GM12878 (cell line): ENCODE measurements at regions not wholly inside any gene's neighbourhood (a gene's known extent, or its start where the extent isn't known, plus 50 kb on each side); places are given as distances from the start of the nearest gene placed in this dataset.

Experiments used
- ATAC-seq: fragments of 200-7000 bp; cut with Tn5 transposase; 3 replicates; pipeline ENCODE4 v1.9.1; 2020; ENCODE audit warnings: mild to moderate bottlenecking, moderate library complexity
- BruUV-seq: library from RNA; stranded (reverse); fragments of 400-500 nt; replicated peaks from 2 replicates; lab custom pipeline; 2021; lab: Mats Ljungman, UMichigan
- CTCF ChIA-PET: fragments of 300-600 bp; sonication (Branson Sonifier 250); formaldehyde crosslinking; extraction: SDS; loops from one replicate; lab custom pipeline; 2021; ENCODE audit warnings: inconsistent platforms; lab: Yijun Ruan, JAX
- POLR2A ChIA-PET: fragments of 350-600 bp; formaldehyde crosslinking; extraction: SDS; loops from one replicate; lab custom pipeline; 2021; ENCODE audit warnings: inconsistent platforms; lab: Charles Lee
- RAD21 ChIA-PET: fragments of 300-600 bp; sonication (Branson Sonifier 250); formaldehyde crosslinking; loops from one replicate; lab custom pipeline; 2023; ENCODE audit warnings: antibody characterized with exemption; ENCODE audit not compliant: unreplicated experiment; lab: Charles Lee
- SMC1A ChIA-PET: fragments of 300-600 bp; sonication (Branson Sonifier 250); formaldehyde crosslinking; loops from one replicate; lab custom pipeline; 2023; ENCODE audit not compliant: unreplicated experiment, uncharacterized antibody; lab: Charles Lee
- DNase-seq: peaks from one replicate; pipeline ENCODE4 v3.0.0-alpha.2; 2011; ENCODE audit warnings: low read depth, low spot score
- FAIRE-seq: peaks from 3 replicates; lab custom pipeline; 2011; peaks lifted over from hg19 to GRCh38; lab: Jason Lieb, UNC
- H2AFZ ChIP-seq: 2 replicates; pipeline ENCODE4 v1.6.0; 2011; ENCODE audit warnings: low read depth, low read length, control low read depth; ENCODE audit not compliant: control insufficient read depth
- H3K27ac ChIP-seq: 2 replicates; pipeline ENCODE4 v1.5.1; 2011; ENCODE audit warnings: control low read depth; ENCODE audit not compliant: control insufficient read depth, insufficient read depth
- H3K27me3 ChIP-seq, 2 experiments: replicated peaks in 1 of 2; 2 replicates each; pipeline versions ENCODE4 v1.6.0 to v1.6.1; 2011; ENCODE audit warnings: low read length in 1 of 2; ENCODE audit not compliant: control insufficient read depth in 2 of 2, insufficient read depth in 2 of 2
- H3K36me3 ChIP-seq, 2 experiments: 2 replicates each; pipeline ENCODE4 v1.5.1; 2011; ENCODE audit warnings: low read length in 1 of 2; ENCODE audit not compliant: control insufficient read depth in 2 of 2, insufficient read depth in 2 of 2
- H3K4me1 ChIP-seq: 2 replicates; pipeline ENCODE4 v1.6.1; 2011; ENCODE audit warnings: mild to moderate bottlenecking, low read length, moderate library complexity, mixed read lengths; ENCODE audit not compliant: control insufficient read depth, insufficient read depth
- H3K4me2 ChIP-seq: 2 replicates; pipeline ENCODE4 v1.6.0; 2011; ENCODE audit warnings: control low read depth; ENCODE audit not compliant: control insufficient read depth, insufficient read depth
- H3K4me3 ChIP-seq: fragments of 200-600 bp; sonication (generic); 2 replicates; pipeline ENCODE4 v1.5.1; 2016
- H3K79me2 ChIP-seq: 2 replicates; pipeline ENCODE4 v1.6.0; 2011; ENCODE audit warnings: low read length; ENCODE audit not compliant: control insufficient read depth, insufficient read depth
- H3K9ac ChIP-seq: 2 replicates; pipeline ENCODE4 v1.8.0; 2011; ENCODE audit warnings: low read length, control low read depth, mixed read lengths; ENCODE audit not compliant: control insufficient read depth, insufficient read depth
- H3K9me3 ChIP-seq: replicated peaks from 3 replicates; pipeline ENCODE4 v1.5.1; 2011; ENCODE audit warnings: mild to moderate bottlenecking, low read length; ENCODE audit not compliant: control insufficient read depth, insufficient read depth
- H4K20me1 ChIP-seq: 2 replicates; pipeline ENCODE4 v1.6.0; 2011; ENCODE audit not compliant: control insufficient read depth, insufficient read depth
- CBX3 ChIP-seq: fragments of 200-600 bp; sonication (generic); IDR thresholded peaks from 2 replicates; pipeline ENCODE4 v1.6.1; 2016; ENCODE audit warnings: low read depth, borderline replicate concordance
- CBX5 ChIP-seq: sonication (generic); IDR thresholded peaks from 2 replicates; pipeline ENCODE4 v1.6.1; 2016; ENCODE audit warnings: low read depth, moderate library complexity, mild to moderate bottlenecking, inconsistent platforms
- CEBPB ChIP-seq, 2 experiments: fragments of 150-350 bp in 1 of 2; IDR thresholded peaks; 2 replicates each; pipeline ENCODE4 v1.6.1; 2012 to 2014; ENCODE audit warnings: low read depth in 2 of 2, low read length in 2 of 2, borderline replicate concordance in 1 of 2, inconsistent platforms in 1 of 2
- DPF2 ChIP-seq: fragments of 450-650 bp; IDR thresholded peaks from 2 replicates; pipeline ENCODE4 v1.6.1; 2017; ENCODE audit warnings: mild to moderate bottlenecking
- GABPA ChIP-seq: IDR thresholded peaks from 2 replicates; pipeline ENCODE4 v1.6.1; 2014; ENCODE audit warnings: antibody characterized with exemption, low read depth, mild to moderate bottlenecking, inconsistent platforms
- IKZF1 ChIP-seq: fragments of 450-650 bp; conservative IDR thresholded peaks from 2 replicates; pipeline ENCODE4 v1.6.1; 2017; ENCODE audit warnings: antibody characterized with exemption, mild to moderate bottlenecking
- KAT2A ChIP-seq: conservative IDR thresholded peaks from 2 replicates; pipeline ENCODE4 v1.6.1; 2011; ENCODE audit warnings: low read depth, low read length; ENCODE audit not compliant: control insufficient read depth
- MEF2A ChIP-seq: IDR thresholded peaks from 2 replicates; pipeline ENCODE4 v1.6.1; 2011; ENCODE audit warnings: low read depth, mild to moderate bottlenecking, low read length, moderate library complexity; ENCODE audit not compliant: insufficient read depth
- MXI1 ChIP-seq: fragments of 150-350 bp; IDR thresholded peaks from 2 replicates; pipeline ENCODE4 v1.6.1; 2011; ENCODE audit warnings: low read depth, mild to moderate bottlenecking, inconsistent platforms, low read length, improper control_type of control experiment
- RAD21 ChIP-seq: IDR thresholded peaks from 2 replicates; pipeline ENCODE4 v1.6.1; 2011; ENCODE audit warnings: mild to moderate bottlenecking, low read depth, low read length, moderate library complexity; ENCODE audit not compliant: insufficient read depth
- SREBF2 ChIP-seq: IDR thresholded peaks from 2 replicates; pipeline ENCODE4 v1.6.1; 2012; ENCODE audit warnings: mild to moderate bottlenecking, low read length
- ZSCAN29 ChIP-seq: fragments of 450-650 bp; IDR thresholded peaks from 2 replicates; pipeline ENCODE4 v1.6.1; 2017; ENCODE audit warnings: mild to moderate bottlenecking, moderate library complexity
- WGBS: methylation state at CpG from one replicate; pipeline ENCODE4 v1.1.6; 2016; ENCODE audit warnings: low lambda C conversion rate; ENCODE audit not compliant: insufficient replicate concordance, insufficient coverage; ENCODE audit errors: missing lambda C conversion rate; 5-methylcytosine and 5-hydroxymethylcytosine counted together
- in situ Hi-C: fragments of 300-500 bp; cut with MboI; formaldehyde crosslinking; loops from 9 replicates; pipeline ENCODE4 v1.14.3; 2018; ENCODE audit warnings: mixed read lengths
- intact Hi-C: fragments of 100-400 bp; cut with micrococcal nuclease; formaldehyde crosslinking; loops from one replicate; pipeline ENCODE4 v1.14.2; 2022; ENCODE audit not compliant: unreplicated experiment
- TF ChIP-seq, protein P1 (sequence below): fragments of 450-650 bp; IDR thresholded peaks from 2 replicates; pipeline ENCODE4 v1.6.1; 2016; ENCODE audit warnings: mild to moderate bottlenecking
- TF ChIP-seq, protein P2 (sequence below): IDR thresholded peaks from 2 replicates; pipeline ENCODE4 v1.6.1; 2012; ENCODE audit warnings: low read length, inconsistent platforms
- TF ChIP-seq, protein P3 (sequence below), 3 experiments: IDR thresholded peaks in 2 of 3; conservative IDR thresholded peaks in 1 of 3; 2 replicates each; pipeline ENCODE4 v1.5.1; 2011; ENCODE audit warnings: low read depth in 3 of 3, low read length in 3 of 3, mild to moderate bottlenecking in 3 of 3, control low read depth in 2 of 3, moderate library complexity in 2 of 3, inconsistent platforms in 1 of 3, mixed read lengths in 1 of 3; ENCODE audit not compliant: control insufficient read depth in 2 of 3, insufficient read depth in 1 of 3; ENCODE audit errors: extremely low read depth in 1 of 3

DNA sequence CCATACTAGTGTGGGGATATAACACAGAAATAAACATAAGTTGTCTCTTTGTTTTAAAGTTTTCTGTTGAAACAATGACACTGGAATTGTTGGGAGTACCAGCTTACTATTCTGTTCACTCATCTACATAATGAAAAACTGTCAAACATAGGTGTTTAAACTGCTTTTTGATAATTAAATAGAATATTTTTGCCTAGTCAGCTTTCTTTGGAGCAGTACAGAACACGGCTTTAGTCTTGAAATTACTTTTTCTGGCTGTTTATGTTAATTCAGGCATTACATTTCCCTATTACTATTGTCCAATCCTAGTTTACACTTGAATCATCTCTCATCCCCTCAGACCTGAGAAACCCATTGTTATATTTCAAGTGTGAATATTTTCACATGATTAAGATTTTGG lies 73.0 kb downstream of the FAM47B start:
- Histone ChIP-seq H3K4me3 (no peak overlapping the region), H3K4me2 (no peak overlapping the region), H2AFZ (no peak overlapping the region), H3K27ac (no peak overlapping the region), H3K27me3 (no peaks in the 10 kb centered on the region), H3K36me3 (no peaks in the 10 kb centered on the region), H3K9ac (no peak overlapping the region), H3K79me2 (no peaks in the 10 kb centered on the region), H3K9me3 (no peaks in the 10 kb centered on the region), H4K20me1 (no peaks in the 10 kb centered on the region), H3K4me1 (no peaks in the 10 kb centered on the region)
- TF ChIP-seq CBX5 (no peak), ZSCAN29 (no peak), RAD21 (no peak), SREBF2 (no peak), DPF2 (no peak), CBX3 (no peak), GABPA (no peak), MEF2A (no peak), CEBPB (IDR thresholded peaks at IDR 0.05; ENCODE audit: borderline replicate concordance in 1 of 2, low read depth in 2 of 2, low read length in 2 of 2) (no peak), KAT2A (no peak), MXI1 (no peak), IKZF1 (no peak)
- TF ChIP-seq, protein P1, sequence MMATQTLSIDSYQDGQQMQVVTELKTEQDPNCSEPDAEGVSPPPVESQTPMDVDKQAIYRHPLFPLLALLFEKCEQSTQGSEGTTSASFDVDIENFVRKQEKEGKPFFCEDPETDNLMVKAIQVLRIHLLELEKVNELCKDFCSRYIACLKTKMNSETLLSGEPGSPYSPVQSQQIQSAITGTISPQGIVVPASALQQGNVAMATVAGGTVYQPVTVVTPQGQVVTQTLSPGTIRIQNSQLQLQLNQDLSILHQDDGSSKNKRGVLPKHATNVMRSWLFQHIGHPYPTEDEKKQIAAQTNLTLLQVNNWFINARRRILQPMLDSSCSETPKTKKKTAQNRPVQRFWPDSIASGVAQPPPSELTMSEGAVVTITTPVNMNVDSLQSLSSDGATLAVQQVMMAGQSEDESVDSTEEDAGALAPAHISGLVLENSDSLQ, result no peak
- TF ChIP-seq, protein P2, sequence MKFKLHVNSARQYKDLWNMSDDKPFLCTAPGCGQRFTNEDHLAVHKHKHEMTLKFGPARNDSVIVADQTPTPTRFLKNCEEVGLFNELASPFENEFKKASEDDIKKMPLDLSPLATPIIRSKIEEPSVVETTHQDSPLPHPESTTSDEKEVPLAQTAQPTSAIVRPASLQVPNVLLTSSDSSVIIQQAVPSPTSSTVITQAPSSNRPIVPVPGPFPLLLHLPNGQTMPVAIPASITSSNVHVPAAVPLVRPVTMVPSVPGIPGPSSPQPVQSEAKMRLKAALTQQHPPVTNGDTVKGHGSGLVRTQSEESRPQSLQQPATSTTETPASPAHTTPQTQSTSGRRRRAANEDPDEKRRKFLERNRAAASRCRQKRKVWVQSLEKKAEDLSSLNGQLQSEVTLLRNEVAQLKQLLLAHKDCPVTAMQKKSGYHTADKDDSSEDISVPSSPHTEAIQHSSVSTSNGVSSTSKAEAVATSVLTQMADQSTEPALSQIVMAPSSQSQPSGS, result no peak
- TF ChIP-seq, protein P3, sequence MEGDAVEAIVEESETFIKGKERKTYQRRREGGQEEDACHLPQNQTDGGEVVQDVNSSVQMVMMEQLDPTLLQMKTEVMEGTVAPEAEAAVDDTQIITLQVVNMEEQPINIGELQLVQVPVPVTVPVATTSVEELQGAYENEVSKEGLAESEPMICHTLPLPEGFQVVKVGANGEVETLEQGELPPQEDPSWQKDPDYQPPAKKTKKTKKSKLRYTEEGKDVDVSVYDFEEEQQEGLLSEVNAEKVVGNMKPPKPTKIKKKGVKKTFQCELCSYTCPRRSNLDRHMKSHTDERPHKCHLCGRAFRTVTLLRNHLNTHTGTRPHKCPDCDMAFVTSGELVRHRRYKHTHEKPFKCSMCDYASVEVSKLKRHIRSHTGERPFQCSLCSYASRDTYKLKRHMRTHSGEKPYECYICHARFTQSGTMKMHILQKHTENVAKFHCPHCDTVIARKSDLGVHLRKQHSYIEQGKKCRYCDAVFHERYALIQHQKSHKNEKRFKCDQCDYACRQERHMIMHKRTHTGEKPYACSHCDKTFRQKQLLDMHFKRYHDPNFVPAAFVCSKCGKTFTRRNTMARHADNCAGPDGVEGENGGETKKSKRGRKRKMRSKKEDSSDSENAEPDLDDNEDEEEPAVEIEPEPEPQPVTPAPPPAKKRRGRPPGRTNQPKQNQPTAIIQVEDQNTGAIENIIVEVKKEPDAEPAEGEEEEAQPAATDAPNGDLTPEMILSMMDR (IDR thresholded peaks at IDR 0.05 in 2 of 3, conservative IDR thresholded peaks at IDR 0.05 in 1 of 3; ENCODE audit: control insufficient read depth in 2 of 3, extremely low read depth in 1 of 3, insufficient read depth in 1 of 3, low read depth in 3 of 3, low read length in 3 of 3), result no peak
- ChIA-PET POLR2A (no interaction called here), SMC1A (no interaction called here), RAD21 (no interaction called here), CTCF (interaction anchor here (1.3 kb wide), 1 partner anchor 86 kb away, joined by 3 read pairs; no protein-coding TSS in a partner anchor)
- no peak for DNase-seq
- in situ Hi-C loops (no loop called here), intact Hi-C loops (no loop called here)
- BruUV-seq, result no TSS peak
- no peak for FAIRE-seq
- 0% methylated on average over 1 of the region's 1 CpG for WGBS
- no peak for ATAC-seq
